ENCODE measurements at regions not wholly inside any gene's neighbourhood (a gene's known extent, or its start where the extent isn't known, plus 50 kb on each side); places are given as distances from the start of the nearest gene placed in this dataset.
A peak's percentile ranks its signal among the peaks of the same experiment; 100 is the strongest.

GRCh38 chr2:157194097-157194688 lies 63.3 kb upstream of the GALNT5 start:
- TF ChIP-seq CTCF (IDR thresholded peaks at IDR 0.05; ENCODE audit: control extremely low read depth, extremely low read depth, low read depth, missing control alignments) = peak; percentile 73
- CTCF ChIA-PET = interaction anchor here (0.9 to 4.5 kb wide), 12 partner anchors 10 to 1830 kb away, joined by 3 to 25 read pairs (median 4); no protein-coding TSS in a partner anchor
- POLR2A ChIA-PET = no interaction called here
- DNase-seq (ENCODE audit: extremely low spot score) = peak; percentile 49

- CTCF ChIA-PET = interaction anchor here (2.7 to 4.5 kb wide), 2 partner anchors 14 to 1817 kb away, joined by 14 to 25 read pairs; no protein-coding TSS in a partner anchor
- no peak for DNase-seq (ENCODE audit: extremely low spot score)
- no peak for TF ChIP-seq CTCF (IDR thresholded peaks at IDR 0.05; ENCODE audit: control extremely low read depth, extremely low read depth, low read depth, missing control alignments)
- POLR2A ChIA-PET = no interaction called here
Observed at GRCh38 chr2:157194844-157195243, 62.7 kb upstream of the GALNT5 start.

GRCh38 chr2:157196956-157197355 lies 60.5 kb upstream of the GALNT5 start:
- ChIA-PET POLR2A (no interaction called here), CTCF (no interaction called here)
- TF ChIP-seq CTCF (IDR thresholded peaks at IDR 0.05; ENCODE audit: control extremely low read depth, extremely low read depth, low read depth, missing control alignments) = no peak
- DNase-seq (ENCODE audit: extremely low spot score) = no peak

GRCh38 chr2:157197848-157198247 lies 59.7 kb upstream of the GALNT5 start:
- CTCF ChIA-PET = no interaction called here
- no peak for TF ChIP-seq CTCF (IDR thresholded peaks at IDR 0.05; ENCODE audit: control extremely low read depth, extremely low read depth, low read depth, missing control alignments)
- POLR2A ChIA-PET = no interaction called here
- DNase-seq (ENCODE audit: extremely low spot score) = no peak

GRCh38 chr2:157203651-157204050 lies 53.9 kb upstream of the GALNT5 start:
- ChIA-PET POLR2A (no interaction called here), CTCF (no interaction called here)
- no peak for DNase-seq (ENCODE audit: extremely low spot score)
- no peak for TF ChIP-seq CTCF (IDR thresholded peaks at IDR 0.05; ENCODE audit: control extremely low read depth, extremely low read depth, low read depth, missing control alignments)

- DNase-seq (ENCODE audit: extremely low spot score) = no peak
- CTCF ChIA-PET = no interaction called here
- POLR2A ChIA-PET = no interaction called here
- TF ChIP-seq CTCF (IDR thresholded peaks at IDR 0.05; ENCODE audit: control extremely low read depth, extremely low read depth, low read depth, missing control alignments) = no peak
Observed at GRCh38 chr2:157204401-157204800, 53.1 kb upstream of the GALNT5 start.
